Ascending aorta (tissue), 2 donors: ENCODE measurements at regions not wholly inside any gene's neighbourhood (a gene's known extent, or its start where the extent isn't known, plus 50 kb on each side); places are given as distances from the start of the nearest gene placed in this dataset.

ENCODE experiments used
- DNase-seq, 2 donors: peaks; one replicate each; pipeline ENCODE4 v3.0.0-alpha.2; 2019; ENCODE audit warnings: low spot score in 2 of 2
- H3K27ac ChIP-seq, 2 donors: fragments of 200-600 bp; sonication (generic); one replicate each; pipeline ENCODE4 v1.5.1; 2016 to 2017; ENCODE audit warnings: mild to moderate bottlenecking in 1 of 2
- H3K27me3 ChIP-seq: fragments of 200-600 bp; sonication (generic); one replicate; pipeline ENCODE4 v1.5.1; 2017
- H3K36me3 ChIP-seq, 2 donors: fragments of 200-600 bp; sonication (generic); one replicate each; pipeline ENCODE4 v1.5.1; 2016
- H3K4me1 ChIP-seq, 2 donors: fragments of 200-600 bp; sonication (generic); one replicate each; pipeline ENCODE4 v1.5.1; 2016 to 2017; ENCODE audit warnings: mild to moderate bottlenecking in 1 of 2
- H3K4me3 ChIP-seq, 2 donors: fragments of 200-600 bp; sonication (generic); one replicate each; pipeline ENCODE4 v1.5.1; 2016 to 2017; ENCODE audit warnings: mild to moderate bottlenecking in 1 of 2
- H3K9me3 ChIP-seq, 2 donors: fragments of 200-600 bp; sonication (generic); one replicate each; pipeline ENCODE4 v1.5.1; 2016
- intact Hi-C: fragments of 100-400 bp; cut with DNase I; formaldehyde crosslinking; loops from one replicate; pipeline ENCODE4 v1.15.1; 2023
- TF ChIP-seq, protein P1 (sequence below), 3 experiments: fragments of 200-600 bp in 2 of 3; fragments of 450-650 bp in 1 of 3; sonication (generic) in 2 of 3; IDR thresholded peaks; one replicate each; pipeline ENCODE4 v1.5.1; 2016 to 2019; ENCODE audit warnings: antibody characterized with exemption in 3 of 3, mild to moderate bottlenecking in 1 of 3, moderate library complexity in 1 of 3

DNA sequence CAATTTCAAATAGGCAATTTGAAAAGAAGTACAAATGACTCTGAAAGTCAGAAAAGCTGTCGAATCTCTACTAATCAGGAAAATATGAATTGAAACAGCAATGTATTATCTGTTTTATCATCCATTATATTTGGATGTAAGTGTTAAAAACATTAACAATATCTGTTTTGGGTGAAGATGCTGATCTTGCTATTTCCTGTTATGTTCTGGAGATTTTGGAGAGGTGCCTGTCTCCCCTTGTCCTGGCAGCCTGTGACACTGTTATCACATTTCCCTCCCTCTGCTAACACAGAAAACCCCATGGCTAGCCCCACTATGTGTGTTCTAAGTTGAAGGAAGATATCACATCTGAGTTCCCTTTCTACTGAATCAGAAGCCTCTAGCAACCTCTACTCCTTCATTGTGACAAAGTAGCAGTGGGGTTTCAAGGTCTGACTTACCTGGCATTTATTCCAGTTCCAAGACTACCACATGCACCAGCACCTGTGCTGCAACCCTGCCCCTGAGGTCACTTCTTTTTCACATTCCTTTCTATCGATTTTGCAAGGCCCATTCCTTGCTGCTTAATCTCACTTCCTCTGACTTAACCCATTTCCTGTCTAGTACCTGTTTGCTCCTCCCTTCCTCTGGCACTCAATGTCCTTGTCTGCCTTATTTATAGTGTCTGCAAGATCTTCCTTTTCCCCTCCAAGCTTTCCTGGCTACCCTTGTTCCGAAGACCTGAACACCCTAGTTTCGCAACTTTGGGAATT, 95.5 kb upstream of the COL8A1 start:
- H3K27ac ChIP-seq, result peak overlapping the region in 1 of 2 donors; percentile 5

DNA sequence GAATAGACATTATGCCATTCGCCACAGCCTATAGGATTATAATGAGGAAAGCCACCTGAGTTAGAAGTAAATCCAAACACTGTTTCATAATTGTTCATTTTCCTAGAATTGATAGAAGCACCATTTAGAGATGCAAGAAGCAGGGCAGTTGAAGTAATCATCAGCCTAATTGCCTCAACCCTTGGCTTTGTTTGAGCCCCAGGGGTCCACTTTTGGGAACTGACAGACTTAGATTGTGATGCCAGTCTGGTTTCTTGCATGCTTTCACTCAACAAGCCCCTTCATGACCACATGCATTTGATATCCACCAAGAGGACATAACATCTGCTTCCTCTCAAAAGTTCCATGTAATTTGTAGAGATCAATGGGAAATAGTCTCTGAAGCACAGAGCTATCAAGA, 97.2 kb upstream of the COL8A1 start:
- TF ChIP-seq, protein P1, sequence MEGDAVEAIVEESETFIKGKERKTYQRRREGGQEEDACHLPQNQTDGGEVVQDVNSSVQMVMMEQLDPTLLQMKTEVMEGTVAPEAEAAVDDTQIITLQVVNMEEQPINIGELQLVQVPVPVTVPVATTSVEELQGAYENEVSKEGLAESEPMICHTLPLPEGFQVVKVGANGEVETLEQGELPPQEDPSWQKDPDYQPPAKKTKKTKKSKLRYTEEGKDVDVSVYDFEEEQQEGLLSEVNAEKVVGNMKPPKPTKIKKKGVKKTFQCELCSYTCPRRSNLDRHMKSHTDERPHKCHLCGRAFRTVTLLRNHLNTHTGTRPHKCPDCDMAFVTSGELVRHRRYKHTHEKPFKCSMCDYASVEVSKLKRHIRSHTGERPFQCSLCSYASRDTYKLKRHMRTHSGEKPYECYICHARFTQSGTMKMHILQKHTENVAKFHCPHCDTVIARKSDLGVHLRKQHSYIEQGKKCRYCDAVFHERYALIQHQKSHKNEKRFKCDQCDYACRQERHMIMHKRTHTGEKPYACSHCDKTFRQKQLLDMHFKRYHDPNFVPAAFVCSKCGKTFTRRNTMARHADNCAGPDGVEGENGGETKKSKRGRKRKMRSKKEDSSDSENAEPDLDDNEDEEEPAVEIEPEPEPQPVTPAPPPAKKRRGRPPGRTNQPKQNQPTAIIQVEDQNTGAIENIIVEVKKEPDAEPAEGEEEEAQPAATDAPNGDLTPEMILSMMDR (IDR thresholded peaks at IDR 0.05), result no peak
- Histone ChIP-seq H3K27ac (no peak overlapping the region), H3K27me3 (no peaks in the 10 kb centered on the region), H3K4me3 (no peak overlapping the region), H3K36me3 (no peaks in the 10 kb centered on the region), H3K4me1 (peaks cover 0 to 7% of the 10 kb centered on the region in 2 donors), H3K9me3 (no peaks in the 10 kb centered on the region)
- intact Hi-C loops, result no loop called here
- no peak for DNase-seq

More for the DNA sequence above, 95.5 kb upstream of the COL8A1 start:
- Histone ChIP-seq H3K36me3 (no peaks in the 10 kb centered on the region), H3K4me3 (no peak overlapping the region), H3K9me3 (no peaks in the 10 kb centered on the region), H3K27me3 (no peaks in the 10 kb centered on the region), H3K4me1 (peaks cover 0 to 7% of the 10 kb centered on the region in 2 donors)
- no peak for DNase-seq
- intact Hi-C loops, result no loop called here
- TF ChIP-seq, protein P1 (IDR thresholded peaks at IDR 0.05), result no peak

DNA sequence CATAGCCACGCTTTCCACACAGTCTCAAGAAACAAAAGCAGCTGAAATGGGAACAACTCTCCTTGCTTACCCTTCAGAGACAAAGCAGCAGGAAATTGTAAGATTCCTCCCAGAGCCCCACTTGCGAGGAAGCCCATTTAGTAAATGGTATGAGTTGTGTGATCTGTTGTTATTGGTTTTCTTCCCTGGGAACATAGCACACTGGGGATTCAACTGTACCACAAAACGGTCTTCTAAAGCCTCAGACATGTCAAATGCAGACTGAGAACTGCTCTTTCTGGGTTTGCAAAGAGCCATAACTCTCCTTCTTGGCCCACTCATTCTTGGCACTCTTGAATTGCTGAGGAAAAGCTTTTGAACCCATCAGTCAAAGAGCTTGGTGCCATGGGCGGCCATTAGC, 101.0 kb upstream of the COL8A1 start:
- no peaks in the 10 kb centered on the region for H3K27me3 ChIP-seq
- H3K4me1 ChIP-seq, result peaks cover 0 to 5% of the 10 kb centered on the region in 2 donors
- no peak overlapping the region for H3K4me3 ChIP-seq
- intact Hi-C loops, result loop anchor here (5.0 to 10.0 kb wide), 2 partner anchors 35 to 513 kb away; no protein-coding TSS in a partner anchor
- H3K36me3 ChIP-seq, result no peaks in the 10 kb centered on the region
- no peaks in the 10 kb centered on the region for H3K9me3 ChIP-seq
- TF ChIP-seq, protein P1 (IDR thresholded peaks at IDR 0.05), result no peak
- no peak for DNase-seq
- H3K27ac ChIP-seq, result no peak overlapping the region

DNA sequence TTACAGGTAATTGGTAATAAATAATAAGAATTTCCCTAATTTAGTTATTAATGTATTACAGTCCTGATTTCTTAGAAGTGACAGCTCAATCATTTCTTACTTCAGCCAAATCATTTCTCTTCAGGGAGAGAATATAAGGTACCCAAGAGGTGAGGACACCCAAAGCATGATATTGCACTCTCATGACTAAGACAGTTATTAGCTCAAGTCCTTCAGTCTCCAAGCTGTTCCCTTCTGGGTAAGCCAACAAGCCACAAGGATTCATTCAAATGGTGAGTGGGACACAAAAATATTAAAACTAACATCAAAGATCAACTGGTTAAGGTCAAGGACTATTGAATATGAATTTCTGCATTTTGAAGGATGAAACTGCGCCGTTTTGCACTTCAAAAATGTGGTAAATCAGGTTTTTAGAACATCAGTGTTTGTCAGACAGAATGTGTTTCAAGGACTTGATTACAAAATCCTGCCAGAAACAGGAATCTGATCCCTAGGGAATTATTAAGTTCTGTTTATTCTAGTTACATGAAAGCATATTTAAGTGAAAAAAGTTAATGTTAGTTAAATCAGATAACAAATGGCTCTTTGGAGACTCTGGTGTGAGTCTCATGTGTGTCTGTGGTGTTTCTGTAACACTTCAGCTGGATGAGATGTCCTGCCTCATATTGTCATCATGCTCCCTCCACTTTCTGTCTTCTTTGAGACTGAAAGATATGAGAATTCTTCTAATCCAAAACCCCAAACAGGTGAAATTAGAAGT, 101.7 kb upstream of the COL8A1 start:
- TF ChIP-seq, protein P1 (IDR thresholded peaks at IDR 0.05), result no peak
- Histone ChIP-seq H3K27me3 (no peaks in the 10 kb centered on the region), H3K36me3 (no peaks in the 10 kb centered on the region), H3K27ac (no peak overlapping the region), H3K9me3 (no peaks in the 10 kb centered on the region), H3K4me1 (peaks cover 0 to 5% of the 10 kb centered on the region in 2 donors), H3K4me3 (no peak overlapping the region)
- no peak for DNase-seq
- intact Hi-C loops, result loop anchor here (5.0 to 10.0 kb wide), 2 partner anchors 34 to 512 kb away; no protein-coding TSS in a partner anchor

DNA sequence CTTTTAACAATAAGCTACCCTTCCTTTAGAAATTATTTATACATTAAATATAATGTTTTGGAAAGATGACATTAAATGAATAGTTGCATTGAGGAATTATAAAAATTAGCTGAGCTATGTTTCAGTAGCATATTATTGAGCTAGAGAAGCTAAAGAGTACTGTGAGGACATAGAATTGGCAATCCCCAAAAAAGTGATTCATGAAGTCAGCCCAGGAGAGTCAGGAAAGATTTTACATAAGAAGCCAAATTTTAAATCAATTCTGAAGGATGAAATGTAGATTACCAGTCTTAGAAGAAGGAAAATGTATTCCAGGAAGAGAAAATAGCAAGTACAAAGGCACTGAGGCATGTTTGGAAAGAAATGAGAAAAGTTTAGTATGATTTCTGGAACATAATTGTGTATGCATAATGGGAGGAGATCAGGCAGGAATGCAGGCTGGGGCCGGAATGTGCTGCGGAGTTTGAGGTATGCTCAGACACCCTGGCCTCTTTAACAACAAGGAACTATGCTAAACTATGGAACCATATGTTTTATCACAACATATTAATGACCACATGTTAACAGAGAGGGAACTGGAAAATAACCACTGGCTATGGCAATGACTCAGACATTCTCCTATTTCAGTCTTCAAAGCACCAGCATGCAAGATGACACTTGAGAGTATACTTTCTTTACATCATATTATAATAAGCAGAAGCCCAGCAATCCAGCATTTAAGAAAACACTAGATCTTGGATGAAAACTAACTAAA, 103.3 kb upstream of the COL8A1 start:
- TF ChIP-seq, protein P1 (IDR thresholded peaks at IDR 0.05), result no peak
- DNase-seq, result no peak
- H3K4me1 ChIP-seq, result peaks cover 0 to 5% of the 10 kb centered on the region in 2 donors
- H3K4me3 ChIP-seq, result no peak overlapping the region
- intact Hi-C loops, result loop anchor here (5.0 to 10.0 kb wide), 2 partner anchors 33 to 510 kb away; no protein-coding TSS in a partner anchor
- H3K27me3 ChIP-seq, result no peaks in the 10 kb centered on the region
- no peaks in the 10 kb centered on the region for H3K9me3 ChIP-seq
- H3K36me3 ChIP-seq, result no peaks in the 10 kb centered on the region
- no peak overlapping the region for H3K27ac ChIP-seq
